HG03175 (cell line): ENCODE measurements at regions not wholly inside any gene's neighbourhood (a gene's known extent, or its start where the extent isn't known, plus 50 kb on each side); places are given as distances from the start of the nearest gene placed in this dataset.
"Not testable (repeated sequence)": the region's sequence is repeated elsewhere in the genome, so short reads cannot be mapped to it uniquely, and the experiment has no call there.

Experiments used
- ATAC-seq: cut with Tn5 transposase; IDR thresholded peaks from one replicate; pipeline ENCODE4 v1.9.1; 2021; ENCODE audit warnings: mild to moderate bottlenecking, moderate library complexity; ENCODE audit not compliant: unreplicated experiment

GRCh38 chr21:24634749-24635148 lies 972.5 kb downstream of the MRPL39 start:
- ATAC-seq = no peak

- no peak for ATAC-seq
Observed at GRCh38 chr21:24628536-24628935, 978.7 kb downstream of the MRPL39 start.

- no peak for ATAC-seq
Observed at GRCh38 chr21:24628046-24628445, 979.2 kb downstream of the MRPL39 start.

GRCh38 chr21:24617819-24618218 lies 989.5 kb downstream of the MRPL39 start:
- no peak for ATAC-seq

- no peak for ATAC-seq
Observed at GRCh38 chr21:24594082-24594481, 1013.2 kb downstream of the MRPL39 start.

GRCh38 chr21:24590261-24590660 lies 1017.0 kb downstream of the MRPL39 start:
- ATAC-seq = no peak

GRCh38 chr21:24583473-24583872 lies 1023.8 kb downstream of the MRPL39 start:
- no peak for ATAC-seq

GRCh38 chr21:24577301-24577700 lies 1030.0 kb downstream of the MRPL39 start:
- ATAC-seq = no peak

- ATAC-seq = no peak
Observed at GRCh38 chr21:24561291-24561690, 1046.0 kb downstream of the MRPL39 start.

- no peak for ATAC-seq
Observed at GRCh38 chr21:24552491-24552890, 1054.8 kb downstream of the MRPL39 start.

GRCh38 chr21:24545807-24546361 lies 1061.4 kb downstream of the MRPL39 start:
- no peak for ATAC-seq

- no peak for ATAC-seq
Observed at GRCh38 chr21:24514081-24514733, 1093.1 kb downstream of the MRPL39 start.

- ATAC-seq = no peak
Observed at GRCh38 chr21:24509131-24509530, 1098.2 kb downstream of the MRPL39 start.

GRCh38 chr21:24486973-24487372 lies 1120.3 kb downstream of the MRPL39 start:
- no peak for ATAC-seq

- ATAC-seq = not testable (repeated sequence)
Observed at GRCh38 chr21:24483361-24483760, 1123.9 kb downstream of the MRPL39 start.

- no peak for ATAC-seq
Observed at GRCh38 chr21:24470852-24471251, 1136.4 kb downstream of the MRPL39 start.

GRCh38 chr21:24456358-24456757 lies 1150.9 kb downstream of the MRPL39 start:
- ATAC-seq = no peak

- no peak for ATAC-seq
Observed at GRCh38 chr21:24450119-24450518, 1157.2 kb downstream of the MRPL39 start.

- no peak for ATAC-seq
Observed at GRCh38 chr21:24445517-24445916, 1161.8 kb downstream of the MRPL39 start.

GRCh38 chr21:24444736-24445135 lies 1162.5 kb downstream of the MRPL39 start:
- ATAC-seq = no peak

- no peak for ATAC-seq
Observed at GRCh38 chr21:24436236-24436635, 1171.0 kb downstream of the MRPL39 start.

- ATAC-seq = peak; percentile 85
Observed at GRCh38 chr21:24428591-24429199, 1178.6 kb downstream of the MRPL39 start.
